WTC11 (cell line): ENCODE measurements at regions not wholly inside any gene's neighbourhood (a gene's known extent, or its start where the extent isn't known, plus 50 kb on each side); places are given as distances from the start of the nearest gene placed in this dataset.

Experiments used
- ATAC-seq: fragments of 200-7000 bp; cut with Tn5 transposase; 2 replicates; pipeline ENCODE4 v1.10.0; 2021; ENCODE audit warnings: mild to moderate bottlenecking, moderate library complexity
- CTCF ChIA-PET: fragments of 300-600 bp; sonication (Branson Sonifier 250); formaldehyde crosslinking; loops from one replicate; lab custom pipeline; 2021; ENCODE audit warnings: antibody characterized with exemption; lab: Charles Lee
- POLR2A ChIA-PET: fragments of 350-600 bp; sonication (Branson Sonifier 250); formaldehyde crosslinking; loops from one replicate; lab custom pipeline; 2021; ENCODE audit warnings: antibody characterized with exemption; lab: Charles Lee
- DNase-seq: peaks from one replicate; pipeline ENCODE4 v3.0.0; 2021; ENCODE audit warnings: low spot score
- H3K27ac Mint-ChIP-seq: 2 replicates; pipeline ENCODE4 v1.8.0; 2021; ENCODE audit warnings: mixed read lengths
- H3K27me3 Mint-ChIP-seq: 2 replicates; pipeline ENCODE4 v1.8.0; 2021; ENCODE audit warnings: low read depth, mild to moderate bottlenecking, moderate library complexity, mixed read lengths
- H3K36me3 Mint-ChIP-seq: 2 replicates; pipeline ENCODE4 v1.8.0; 2021; ENCODE audit warnings: mixed read lengths
- H3K4me1 Mint-ChIP-seq: 2 replicates; pipeline ENCODE4 v1.8.0; 2022; ENCODE audit warnings: mixed read lengths
- H3K4me3 Mint-ChIP-seq: 2 replicates; pipeline ENCODE4 v1.8.0; 2021; ENCODE audit warnings: mild to moderate bottlenecking, moderate library complexity, mixed read lengths
- H3K9me3 Mint-ChIP-seq: 2 replicates; pipeline ENCODE4 v1.8.0; 2021; ENCODE audit warnings: mixed read lengths
- CBFB ChIP-seq: sonication (generic); formaldehyde crosslinking; IDR thresholded peaks from 2 replicates; pipeline ENCODE4 v1.8.1; 2022; ENCODE audit warnings: mild to moderate bottlenecking, low read depth, missing genetic modification reagents
- CTCF ChIP-seq: fragments of 200-600 bp; IDR thresholded peaks from 2 replicates; pipeline ENCODE4 v1.8.0; 2022; ENCODE audit warnings: antibody characterized with exemption
- ETV6 ChIP-seq: sonication (generic); formaldehyde crosslinking; IDR thresholded peaks from 2 replicates; pipeline ENCODE4 v1.8.1; 2022; ENCODE audit warnings: mild to moderate bottlenecking, missing genetic modification reagents
- FOXJ3 ChIP-seq: sonication (generic); formaldehyde crosslinking; IDR thresholded peaks from 2 replicates; pipeline ENCODE4 v1.9.0; 2021; ENCODE audit warnings: missing genetic modification reagents, mild to moderate bottlenecking, borderline replicate concordance
- FOXK1 ChIP-seq: sonication (generic); formaldehyde crosslinking; IDR thresholded peaks from 2 replicates; pipeline ENCODE4 v1.8.0; 2022; ENCODE audit warnings: mild to moderate bottlenecking, moderate library complexity, missing genetic modification reagents
- GRHL2 ChIP-seq: fragments of 250-450 bp; sonication (Bioruptor Pico); IDR thresholded peaks from 2 replicates; pipeline ENCODE4 v1.8.0; 2022; ENCODE audit warnings: mild to moderate bottlenecking, moderate library complexity; ENCODE audit not compliant: insufficient replicate concordance, severe bottlenecking
- HMGXB4 ChIP-seq: sonication (generic); formaldehyde crosslinking; IDR thresholded peaks from 2 replicates; pipeline ENCODE4 v1.8.1; 2023; ENCODE audit warnings: mild to moderate bottlenecking, moderate library complexity, missing genetic modification reagents
- IRF2 ChIP-seq: sonication (generic); formaldehyde crosslinking; IDR thresholded peaks from 2 replicates; pipeline ENCODE4 v1.8.0; 2022; ENCODE audit warnings: low read depth, missing genetic modification reagents, borderline replicate concordance
- KAT7 ChIP-seq: sonication (generic); formaldehyde crosslinking; IDR thresholded peaks from 2 replicates; pipeline ENCODE4 v1.8.1; 2023; ENCODE audit warnings: missing genetic modification reagents, mild to moderate bottlenecking, borderline replicate concordance
- MYBL2 ChIP-seq: sonication (generic); formaldehyde crosslinking; IDR thresholded peaks from 2 replicates; pipeline ENCODE4 v1.8.1; 2023; ENCODE audit warnings: mild to moderate bottlenecking, moderate library complexity, missing genetic modification reagents
- NFATC4 ChIP-seq: fragments of 250-450 bp; sonication (Bioruptor Pico); IDR thresholded peaks from 2 replicates; pipeline ENCODE4 v1.9.0; 2021; ENCODE audit warnings: mild to moderate bottlenecking
- NR2C2 ChIP-seq: sonication (generic); formaldehyde crosslinking; IDR thresholded peaks from 2 replicates; pipeline ENCODE4 v1.8.0; 2022; ENCODE audit warnings: mild to moderate bottlenecking, missing genetic modification reagents
- RORB ChIP-seq: fragments of 250-450 bp; sonication (Bioruptor Pico); IDR thresholded peaks from 2 replicates; pipeline ENCODE4 v1.9.0; 2021; ENCODE audit warnings: mild to moderate bottlenecking
- SMAD4 ChIP-seq: sonication (generic); formaldehyde crosslinking; IDR thresholded peaks from 2 replicates; pipeline ENCODE4 v1.8.0; 2022; ENCODE audit warnings: mild to moderate bottlenecking, missing genetic modification reagents
- TEAD1 ChIP-seq: sonication (generic); formaldehyde crosslinking; IDR thresholded peaks from 2 replicates; pipeline ENCODE4 v1.8.0; 2022; ENCODE audit warnings: mild to moderate bottlenecking, missing genetic modification reagents
- TP53 ChIP-seq: sonication (generic); formaldehyde crosslinking; IDR thresholded peaks from 2 replicates; pipeline ENCODE4 v1.8.1; 2023; ENCODE audit warnings: mild to moderate bottlenecking, missing genetic modification reagents
- ZNF219 ChIP-seq: sonication (generic); formaldehyde crosslinking; IDR thresholded peaks from 2 replicates; pipeline ENCODE4 v1.8.0; 2023; ENCODE audit warnings: missing genetic modification reagents, mild to moderate bottlenecking, borderline replicate concordance
- TF ChIP-seq, protein P1 (sequence below): sonication (generic); formaldehyde crosslinking; IDR thresholded peaks from 2 replicates; pipeline ENCODE4 v1.8.0; 2022; ENCODE audit warnings: mild to moderate bottlenecking, missing genetic modification reagents
- TF ChIP-seq, protein P2 (sequence below): sonication (generic); formaldehyde crosslinking; IDR thresholded peaks from 2 replicates; pipeline ENCODE4 v1.8.1; 2023; ENCODE audit warnings: mild to moderate bottlenecking, missing genetic modification reagents
- TF ChIP-seq, protein P3 (sequence below): fragments of 250-450 bp; sonication (Bioruptor Pico); IDR thresholded peaks from 2 replicates; pipeline ENCODE4 v1.9.0; 2021; ENCODE audit warnings: mild to moderate bottlenecking

- CTCF ChIA-PET = interaction anchor here (0.6 to 2.7 kb wide), 8 partner anchors 8 to 374 kb away, joined by 3 to 15 read pairs (median 4); no protein-coding TSS in a partner anchor
- peaks cover 12% of the 10 kb centered on the region for H3K4me1 Mint-ChIP-seq
- DNase-seq = no peak
- no peak overlapping the region for H3K4me3 Mint-ChIP-seq
- no peak overlapping the region for H3K27ac Mint-ChIP-seq
- H3K9me3 Mint-ChIP-seq = no peaks in the 10 kb centered on the region
- POLR2A ChIA-PET = no interaction called here
- no peaks in the 10 kb centered on the region for H3K36me3 Mint-ChIP-seq
- TF ChIP-seq RORB (no peak), ZNF219 (CRISPR knock-in tag) (no peak), GRHL2 (CRISPR knock-in tag) (no peak), FOXK1 (CRISPR knock-in tag) (no peak), TEAD1 (CRISPR knock-in tag) (no peak)
- TF ChIP-seq, all 79 proteins: peak for 0
- no peaks in the 10 kb centered on the region for H3K27me3 Mint-ChIP-seq
- no peak for ATAC-seq
These were observed 160.9 kb downstream of the MZT1 start for GRCh38 chr13:72566526-72566925.

DNA sequence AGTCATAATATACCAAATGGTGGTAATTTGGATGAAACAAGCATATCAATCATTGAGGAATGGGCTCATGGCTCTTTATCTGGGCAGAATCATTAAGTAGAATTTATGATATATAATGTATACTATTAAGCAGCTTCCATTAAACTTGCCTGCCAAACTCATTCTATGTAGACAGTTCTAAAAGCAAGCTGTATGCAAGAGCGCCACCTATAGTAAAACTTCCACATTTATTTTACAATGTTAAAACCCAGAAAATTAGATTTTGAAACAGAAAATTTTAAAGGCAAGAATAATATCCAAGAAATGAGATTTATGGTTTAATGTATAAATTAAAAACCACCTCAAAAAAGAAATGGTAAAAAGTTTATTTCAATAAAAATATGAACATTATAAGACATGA is 161.5 kb downstream of the MZT1 start:
- CTCF ChIA-PET = interaction anchor here (0.6 to 2.7 kb wide), 7 partner anchors 9 to 86 kb away, joined by 3 to 15 read pairs (median 5); no protein-coding TSS in a partner anchor

GRCh38 chr13:72562686-72563085 is 164.7 kb downstream of the MZT1 start:
- no peak overlapping the region for H3K4me3 Mint-ChIP-seq
- H3K9me3 Mint-ChIP-seq = no peaks in the 10 kb centered on the region
- DNase-seq (no peak), ATAC-seq (no peak)
- H3K4me1 Mint-ChIP-seq = peaks cover 7% of the 10 kb centered on the region
- ChIA-PET CTCF (no interaction called here), POLR2A (no interaction called here)
- H3K27me3 Mint-ChIP-seq = no peaks in the 10 kb centered on the region
- no peaks in the 10 kb centered on the region for H3K36me3 Mint-ChIP-seq
- TF ChIP-seq ETV6 (CRISPR knock-in tag) = no peak
- TF ChIP-seq, protein P1, sequence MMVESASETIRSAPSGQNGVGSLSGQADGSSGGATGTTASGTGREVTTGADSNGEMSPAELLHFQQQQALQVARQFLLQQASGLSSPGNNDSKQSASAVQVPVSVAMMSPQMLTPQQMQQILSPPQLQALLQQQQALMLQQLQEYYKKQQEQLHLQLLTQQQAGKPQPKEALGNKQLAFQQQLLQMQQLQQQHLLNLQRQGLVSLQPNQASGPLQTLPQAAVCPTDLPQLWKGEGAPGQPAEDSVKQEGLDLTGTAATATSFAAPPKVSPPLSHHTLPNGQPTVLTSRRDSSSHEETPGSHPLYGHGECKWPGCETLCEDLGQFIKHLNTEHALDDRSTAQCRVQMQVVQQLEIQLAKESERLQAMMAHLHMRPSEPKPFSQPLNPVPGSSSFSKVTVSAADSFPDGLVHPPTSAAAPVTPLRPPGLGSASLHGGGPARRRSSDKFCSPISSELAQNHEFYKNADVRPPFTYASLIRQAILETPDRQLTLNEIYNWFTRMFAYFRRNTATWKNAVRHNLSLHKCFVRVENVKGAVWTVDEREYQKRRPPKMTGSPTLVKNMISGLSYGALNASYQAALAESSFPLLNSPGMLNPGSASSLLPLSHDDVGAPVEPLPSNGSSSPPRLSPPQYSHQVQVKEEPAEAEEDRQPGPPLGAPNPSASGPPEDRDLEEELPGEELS (CRISPR knock-in tag) = no peak
- no peak for TF ChIP-seq NFATC4 (CRISPR knock-in tag)
- TF ChIP-seq CBFB (CRISPR knock-in tag) = no peak
- TF ChIP-seq, all 79 proteins: peak for 0
- H3K27ac Mint-ChIP-seq = no peak overlapping the region

More for the DNA sequence above, 161.5 kb downstream of the MZT1 start:
- TF ChIP-seq CTCF (peak; percentile 67), HMGXB4 (no peak), FOXK1 (CRISPR knock-in tag) (no peak), MYBL2 (CRISPR knock-in tag) (no peak), CBFB (CRISPR knock-in tag) (no peak)
- TF ChIP-seq, all 79 proteins: peak for 1
- no peaks in the 10 kb centered on the region for H3K9me3 Mint-ChIP-seq
- no peak overlapping the region for H3K4me3 Mint-ChIP-seq
- POLR2A ChIA-PET = no interaction called here
- H3K4me1 Mint-ChIP-seq = peaks cover 12% of the 10 kb centered on the region
- no peaks in the 10 kb centered on the region for H3K36me3 Mint-ChIP-seq
- no peak overlapping the region for H3K27ac Mint-ChIP-seq
- ATAC-seq = no peak
- H3K27me3 Mint-ChIP-seq = no peaks in the 10 kb centered on the region
- no peak for DNase-seq

- DNase-seq (no peak), ATAC-seq (no peak)
- Mint-ChIP-seq H3K4me1 (no peaks in the 10 kb centered on the region), H3K27me3 (no peaks in the 10 kb centered on the region), H3K36me3 (no peaks in the 10 kb centered on the region), H3K27ac (no peak overlapping the region), H3K9me3 (no peaks in the 10 kb centered on the region), H3K4me3 (no peak overlapping the region)
- CTCF ChIA-PET = no interaction called here
- POLR2A ChIA-PET = no interaction called here
- TF ChIP-seq, protein P2, sequence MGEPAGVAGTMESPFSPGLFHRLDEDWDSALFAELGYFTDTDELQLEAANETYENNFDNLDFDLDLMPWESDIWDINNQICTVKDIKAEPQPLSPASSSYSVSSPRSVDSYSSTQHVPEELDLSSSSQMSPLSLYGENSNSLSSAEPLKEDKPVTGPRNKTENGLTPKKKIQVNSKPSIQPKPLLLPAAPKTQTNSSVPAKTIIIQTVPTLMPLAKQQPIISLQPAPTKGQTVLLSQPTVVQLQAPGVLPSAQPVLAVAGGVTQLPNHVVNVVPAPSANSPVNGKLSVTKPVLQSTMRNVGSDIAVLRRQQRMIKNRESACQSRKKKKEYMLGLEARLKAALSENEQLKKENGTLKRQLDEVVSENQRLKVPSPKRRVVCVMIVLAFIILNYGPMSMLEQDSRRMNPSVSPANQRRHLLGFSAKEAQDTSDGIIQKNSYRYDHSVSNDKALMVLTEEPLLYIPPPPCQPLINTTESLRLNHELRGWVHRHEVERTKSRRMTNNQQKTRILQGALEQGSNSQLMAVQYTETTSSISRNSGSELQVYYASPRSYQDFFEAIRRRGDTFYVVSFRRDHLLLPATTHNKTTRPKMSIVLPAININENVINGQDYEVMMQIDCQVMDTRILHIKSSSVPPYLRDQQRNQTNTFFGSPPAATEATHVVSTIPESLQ (CRISPR knock-in tag) = no peak
- TF ChIP-seq NR2C2 (CRISPR knock-in tag) = no peak
- no peak for TF ChIP-seq KAT7
- TF ChIP-seq SMAD4 (CRISPR knock-in tag) = no peak
- no peak for TF ChIP-seq RORB
- TF ChIP-seq IRF2 (CRISPR knock-in tag) = no peak
- TF ChIP-seq FOXJ3 (CRISPR knock-in tag) = no peak
- TF ChIP-seq, protein P3, sequence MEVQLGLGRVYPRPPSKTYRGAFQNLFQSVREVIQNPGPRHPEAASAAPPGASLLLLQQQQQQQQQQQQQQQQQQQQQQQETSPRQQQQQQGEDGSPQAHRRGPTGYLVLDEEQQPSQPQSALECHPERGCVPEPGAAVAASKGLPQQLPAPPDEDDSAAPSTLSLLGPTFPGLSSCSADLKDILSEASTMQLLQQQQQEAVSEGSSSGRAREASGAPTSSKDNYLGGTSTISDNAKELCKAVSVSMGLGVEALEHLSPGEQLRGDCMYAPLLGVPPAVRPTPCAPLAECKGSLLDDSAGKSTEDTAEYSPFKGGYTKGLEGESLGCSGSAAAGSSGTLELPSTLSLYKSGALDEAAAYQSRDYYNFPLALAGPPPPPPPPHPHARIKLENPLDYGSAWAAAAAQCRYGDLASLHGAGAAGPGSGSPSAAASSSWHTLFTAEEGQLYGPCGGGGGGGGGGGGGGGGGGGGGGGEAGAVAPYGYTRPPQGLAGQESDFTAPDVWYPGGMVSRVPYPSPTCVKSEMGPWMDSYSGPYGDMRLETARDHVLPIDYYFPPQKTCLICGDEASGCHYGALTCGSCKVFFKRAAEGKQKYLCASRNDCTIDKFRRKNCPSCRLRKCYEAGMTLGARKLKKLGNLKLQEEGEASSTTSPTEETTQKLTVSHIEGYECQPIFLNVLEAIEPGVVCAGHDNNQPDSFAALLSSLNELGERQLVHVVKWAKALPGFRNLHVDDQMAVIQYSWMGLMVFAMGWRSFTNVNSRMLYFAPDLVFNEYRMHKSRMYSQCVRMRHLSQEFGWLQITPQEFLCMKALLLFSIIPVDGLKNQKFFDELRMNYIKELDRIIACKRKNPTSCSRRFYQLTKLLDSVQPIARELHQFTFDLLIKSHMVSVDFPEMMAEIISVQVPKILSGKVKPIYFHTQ = no peak
- TF ChIP-seq TP53 (CRISPR knock-in tag) = no peak
These were observed 165.6 kb downstream of the MZT1 start for GRCh38 chr13:72561791-72562190.
